ENCODE measurements at regions not wholly inside any gene's neighbourhood (a gene's known extent, or its start where the extent isn't known, plus 50 kb on each side); places are given as distances from the start of the nearest gene placed in this dataset.

DNA sequence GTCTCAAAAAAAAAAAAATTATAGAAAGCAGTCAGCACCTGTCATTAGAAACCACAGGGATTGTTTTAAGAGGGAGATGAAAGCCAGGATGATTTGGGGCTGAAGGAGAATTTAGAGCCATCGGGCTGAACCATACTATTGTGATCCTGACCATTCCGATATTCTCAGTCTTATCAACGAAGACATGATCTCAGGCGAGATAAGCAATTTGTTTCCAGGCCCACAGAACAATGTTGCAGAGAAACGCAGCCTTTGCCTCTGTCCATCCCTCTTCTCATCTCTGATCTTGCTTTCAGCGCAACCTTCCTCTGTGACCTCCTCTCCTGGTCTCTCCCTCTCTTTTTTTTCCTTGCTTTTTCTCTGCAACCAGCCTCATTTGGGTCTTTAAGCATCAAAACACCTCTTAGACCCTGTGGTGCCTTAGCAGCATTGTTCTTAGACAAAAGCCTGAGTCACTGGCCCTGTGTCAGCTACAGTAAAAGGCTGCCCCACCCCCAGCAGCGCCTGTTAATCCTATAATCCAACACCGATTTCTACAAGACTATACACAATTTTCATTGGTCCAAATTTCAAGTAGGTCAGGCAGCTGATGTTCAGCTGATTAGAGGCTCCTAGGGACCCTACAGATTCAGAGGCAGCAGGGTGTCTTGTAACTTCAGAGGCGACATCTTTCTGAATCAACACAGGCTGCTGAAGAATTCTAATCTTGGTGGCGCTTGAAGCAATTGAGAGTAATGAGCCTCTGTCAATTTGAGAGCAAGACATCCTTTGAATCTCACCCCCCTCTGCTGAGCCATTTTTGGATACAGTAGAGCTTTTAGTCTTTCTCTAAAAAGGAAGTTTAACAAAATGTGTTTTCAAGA is 206.0 kb downstream of the NCK2 start:
- intact Hi-C loops (cut with micrococcal nuclease) = no loop called here
- Histone ChIP-seq H3K9ac (ENCODE audit: insufficient read depth, low read length, poor library complexity, severe bottlenecking) (no peak overlapping the region), H3K4me2 (replicated peaks; ENCODE audit: extremely low read depth, low read length, poor library complexity, severe bottlenecking) (no peak overlapping the region), H3K79me2 (ENCODE audit: insufficient read depth, low read length) (no peaks in the 10 kb centered on the region), H3K27me3 (ENCODE audit: control insufficient read depth in 2 of 2, insufficient read depth in 2 of 2, low read length in 2 of 2) (no peaks in the 10 kb centered on the region), H3K9me3 (replicated peaks in 1 of 2; ENCODE audit: control insufficient read depth in 1 of 2, insufficient read depth in 1 of 2, low read length in 2 of 2) (no peaks in the 10 kb centered on the region), H3K27ac (ENCODE audit: low read depth in 1 of 2, low read length in 2 of 2) (no peak overlapping the region), H3K4me3 (replicated peaks in 1 of 3; ENCODE audit: low read depth in 2 of 3, low read length in 3 of 3) (no peak overlapping the region), H3K4me1 (ENCODE audit: control insufficient read depth in 1 of 2, insufficient read depth in 2 of 2, low read length in 2 of 2) (no peaks in the 10 kb centered on the region), H3K36me3 (replicated peaks in 1 of 2; ENCODE audit: control insufficient read depth in 1 of 2, insufficient read depth in 2 of 2, low read length in 2 of 2) (no peaks in the 10 kb centered on the region), H2AFZ (ENCODE audit: insufficient read depth, low read depth, low read length, poor library complexity, severe bottlenecking) (no peak overlapping the region), H4K20me1 (ENCODE audit: insufficient read depth, low read length) (no peaks in the 10 kb centered on the region)
- TF ChIP-seq, protein P1, sequence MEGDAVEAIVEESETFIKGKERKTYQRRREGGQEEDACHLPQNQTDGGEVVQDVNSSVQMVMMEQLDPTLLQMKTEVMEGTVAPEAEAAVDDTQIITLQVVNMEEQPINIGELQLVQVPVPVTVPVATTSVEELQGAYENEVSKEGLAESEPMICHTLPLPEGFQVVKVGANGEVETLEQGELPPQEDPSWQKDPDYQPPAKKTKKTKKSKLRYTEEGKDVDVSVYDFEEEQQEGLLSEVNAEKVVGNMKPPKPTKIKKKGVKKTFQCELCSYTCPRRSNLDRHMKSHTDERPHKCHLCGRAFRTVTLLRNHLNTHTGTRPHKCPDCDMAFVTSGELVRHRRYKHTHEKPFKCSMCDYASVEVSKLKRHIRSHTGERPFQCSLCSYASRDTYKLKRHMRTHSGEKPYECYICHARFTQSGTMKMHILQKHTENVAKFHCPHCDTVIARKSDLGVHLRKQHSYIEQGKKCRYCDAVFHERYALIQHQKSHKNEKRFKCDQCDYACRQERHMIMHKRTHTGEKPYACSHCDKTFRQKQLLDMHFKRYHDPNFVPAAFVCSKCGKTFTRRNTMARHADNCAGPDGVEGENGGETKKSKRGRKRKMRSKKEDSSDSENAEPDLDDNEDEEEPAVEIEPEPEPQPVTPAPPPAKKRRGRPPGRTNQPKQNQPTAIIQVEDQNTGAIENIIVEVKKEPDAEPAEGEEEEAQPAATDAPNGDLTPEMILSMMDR (IDR thresholded peaks at IDR 0.05) = no peak
- no peak overlapping the region for H3K4me3 Mint-ChIP-seq
- H3K27ac Mint-ChIP-seq = no peak overlapping the region
- peaks cover 2 to 8% (median 2%) of the 10 kb centered on the region in 3 donors for H3K27me3 Mint-ChIP-seq (ENCODE audit: low read depth in 3 of 3)
- WGBS (ENCODE audit: insufficient coverage) = 92% methylated on average over 8 of the region's 10 CpGs
- no peaks in the 10 kb centered on the region for H3K36me3 Mint-ChIP-seq
- DNase-seq = no peak
- H3K9me3 Mint-ChIP-seq = peaks cover 0 to 2% (median 0%) of the 10 kb centered on the region in 7 donors
- peaks cover 5% of the 10 kb centered on the region for H3K4me1 Mint-ChIP-seq

DNA sequence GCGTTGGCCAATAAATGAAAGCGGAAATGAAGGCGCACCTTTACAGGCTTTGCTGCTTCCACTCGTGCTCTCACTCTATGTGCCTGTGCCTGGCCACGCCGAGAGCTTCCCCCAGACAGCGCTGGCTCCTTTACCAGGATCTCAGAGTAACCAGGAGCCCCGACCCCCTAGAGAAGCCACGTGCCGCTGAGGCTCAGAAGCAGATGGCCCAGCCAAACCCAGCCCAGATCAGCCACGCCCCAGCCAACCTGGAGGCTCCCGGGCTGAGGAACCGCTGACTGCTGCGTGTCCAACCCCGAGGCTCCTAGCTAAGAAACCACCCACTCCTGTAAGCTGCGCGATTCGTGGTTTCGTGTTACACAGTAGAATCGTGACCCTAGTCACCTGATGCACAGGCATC is 199.3 kb downstream of the NCK2 start:
- no peak overlapping the region for H3K27ac ChIP-seq (ENCODE audit: low read depth in 1 of 2, low read length in 2 of 2)
- H3K79me2 ChIP-seq (ENCODE audit: insufficient read depth, low read length) = no peaks in the 10 kb centered on the region
- intact Hi-C loops (cut with micrococcal nuclease) = no loop called here
- H3K27me3 ChIP-seq (ENCODE audit: control insufficient read depth in 2 of 2, insufficient read depth in 2 of 2, low read length in 2 of 2) = no peaks in the 10 kb centered on the region
- H3K27me3 Mint-ChIP-seq (ENCODE audit: low read depth in 3 of 3) = peaks cover 0 to 2% (median 2%) of the 10 kb centered on the region in 3 donors
- no peak overlapping the region for H3K4me3 ChIP-seq (replicated peaks in 1 of 3; ENCODE audit: low read depth in 2 of 3, low read length in 3 of 3)
- H3K9me3 ChIP-seq (replicated peaks in 1 of 2; ENCODE audit: control insufficient read depth in 1 of 2, insufficient read depth in 1 of 2, low read length in 2 of 2) = peaks cover 9 to 25% of the 10 kb centered on the region in 2 donors
- peak overlapping the region in 1 of 7 donors; percentile 39 for H3K27ac Mint-ChIP-seq
- H3K4me1 Mint-ChIP-seq = no peaks in the 10 kb centered on the region
- H3K9me3 Mint-ChIP-seq = peaks cover 4 to 31% (median 22%) of the 10 kb centered on the region in 7 donors
- H3K4me1 ChIP-seq (ENCODE audit: control insufficient read depth in 1 of 2, insufficient read depth in 2 of 2, low read length in 2 of 2) = no peaks in the 10 kb centered on the region
- H3K4me3 Mint-ChIP-seq = no peak overlapping the region
- no peak overlapping the region for H3K4me2 ChIP-seq (replicated peaks; ENCODE audit: extremely low read depth, low read length, poor library complexity, severe bottlenecking)
- no peaks in the 10 kb centered on the region for H4K20me1 ChIP-seq (ENCODE audit: insufficient read depth, low read length)
- no peak overlapping the region for H3K9ac ChIP-seq (ENCODE audit: insufficient read depth, low read length, poor library complexity, severe bottlenecking)
- no peak overlapping the region for H2AFZ ChIP-seq (ENCODE audit: insufficient read depth, low read depth, low read length, poor library complexity, severe bottlenecking)
- TF ChIP-seq, protein P1 (IDR thresholded peaks at IDR 0.05) = no peak
- DNase-seq = no peak
- WGBS (ENCODE audit: insufficient coverage) = 94% methylated on average over 17 of the region's 20 CpGs
- no peaks in the 10 kb centered on the region for H3K36me3 ChIP-seq (replicated peaks in 1 of 2; ENCODE audit: control insufficient read depth in 1 of 2, insufficient read depth in 2 of 2, low read length in 2 of 2)
- H3K36me3 Mint-ChIP-seq = no peaks in the 10 kb centered on the region
